GM12878 (cell line): ENCODE measurements at regions not wholly inside any gene's neighbourhood (a gene's known extent, or its start where the extent isn't known, plus 50 kb on each side); places are given as distances from the start of the nearest gene placed in this dataset.

Experiments used
- ATAC-seq: fragments of 200-7000 bp; cut with Tn5 transposase; 3 replicates; pipeline ENCODE4 v1.9.1; 2020; ENCODE audit warnings: mild to moderate bottlenecking, moderate library complexity
- BruUV-seq: library from RNA; stranded (reverse); fragments of 400-500 nt; replicated peaks from 2 replicates; lab custom pipeline; 2021; lab: Mats Ljungman, UMichigan
- CTCF ChIA-PET: fragments of 300-600 bp; sonication (Branson Sonifier 250); formaldehyde crosslinking; extraction: SDS; loops from one replicate; lab custom pipeline; 2021; ENCODE audit warnings: inconsistent platforms; lab: Yijun Ruan, JAX
- POLR2A ChIA-PET: fragments of 350-600 bp; formaldehyde crosslinking; extraction: SDS; loops from one replicate; lab custom pipeline; 2021; ENCODE audit warnings: inconsistent platforms; lab: Charles Lee
- RAD21 ChIA-PET: fragments of 300-600 bp; sonication (Branson Sonifier 250); formaldehyde crosslinking; loops from one replicate; lab custom pipeline; 2023; ENCODE audit warnings: antibody characterized with exemption; ENCODE audit not compliant: unreplicated experiment; lab: Charles Lee
- SMC1A ChIA-PET: fragments of 300-600 bp; sonication (Branson Sonifier 250); formaldehyde crosslinking; loops from one replicate; lab custom pipeline; 2023; ENCODE audit not compliant: unreplicated experiment, uncharacterized antibody; lab: Charles Lee
- DNase-seq: peaks from one replicate; pipeline ENCODE4 v3.0.0-alpha.2; 2011; ENCODE audit warnings: low read depth, low spot score
- FAIRE-seq: peaks from 3 replicates; lab custom pipeline; 2011; peaks lifted over from hg19 to GRCh38; lab: Jason Lieb, UNC
- H2AFZ ChIP-seq: 2 replicates; pipeline ENCODE4 v1.6.0; 2011; ENCODE audit warnings: low read depth, low read length, control low read depth; ENCODE audit not compliant: control insufficient read depth
- H3K27ac ChIP-seq: 2 replicates; pipeline ENCODE4 v1.5.1; 2011; ENCODE audit warnings: control low read depth; ENCODE audit not compliant: control insufficient read depth, insufficient read depth
- H3K27me3 ChIP-seq, 2 experiments: replicated peaks in 1 of 2; 2 replicates each; pipeline versions ENCODE4 v1.6.0 to v1.6.1; 2011; ENCODE audit warnings: low read length in 1 of 2; ENCODE audit not compliant: control insufficient read depth in 2 of 2, insufficient read depth in 2 of 2
- H3K36me3 ChIP-seq, 2 experiments: 2 replicates each; pipeline ENCODE4 v1.5.1; 2011; ENCODE audit warnings: low read length in 1 of 2; ENCODE audit not compliant: control insufficient read depth in 2 of 2, insufficient read depth in 2 of 2
- H3K4me1 ChIP-seq: 2 replicates; pipeline ENCODE4 v1.6.1; 2011; ENCODE audit warnings: mild to moderate bottlenecking, low read length, moderate library complexity, mixed read lengths; ENCODE audit not compliant: control insufficient read depth, insufficient read depth
- H3K4me2 ChIP-seq: 2 replicates; pipeline ENCODE4 v1.6.0; 2011; ENCODE audit warnings: control low read depth; ENCODE audit not compliant: control insufficient read depth, insufficient read depth
- H3K4me3 ChIP-seq: fragments of 200-600 bp; sonication (generic); 2 replicates; pipeline ENCODE4 v1.5.1; 2016
- H3K79me2 ChIP-seq: 2 replicates; pipeline ENCODE4 v1.6.0; 2011; ENCODE audit warnings: low read length; ENCODE audit not compliant: control insufficient read depth, insufficient read depth
- H3K9ac ChIP-seq: 2 replicates; pipeline ENCODE4 v1.8.0; 2011; ENCODE audit warnings: low read length, control low read depth, mixed read lengths; ENCODE audit not compliant: control insufficient read depth, insufficient read depth
- H3K9me3 ChIP-seq: replicated peaks from 3 replicates; pipeline ENCODE4 v1.5.1; 2011; ENCODE audit warnings: mild to moderate bottlenecking, low read length; ENCODE audit not compliant: control insufficient read depth, insufficient read depth
- H4K20me1 ChIP-seq: 2 replicates; pipeline ENCODE4 v1.6.0; 2011; ENCODE audit not compliant: control insufficient read depth, insufficient read depth
- ATF7 ChIP-seq: fragments of 450-650 bp; IDR thresholded peaks from 2 replicates; pipeline ENCODE4 v1.6.1; 2016; ENCODE audit warnings: low read depth, mild to moderate bottlenecking
- BHLHE40 ChIP-seq, 2 experiments: fragments of 450-650 bp in 1 of 2; IDR thresholded peaks; 2 replicates each; pipeline ENCODE4 v1.6.1; 2011 to 2017; ENCODE audit warnings: low read depth in 2 of 2, borderline replicate concordance in 1 of 2, improper control_type of control experiment in 1 of 2, low read length in 1 of 2, mild to moderate bottlenecking in 1 of 2
- FOXK2 ChIP-seq: fragments of 450-650 bp; IDR thresholded peaks from 2 replicates; pipeline ENCODE4 v1.6.1; 2017; ENCODE audit warnings: mild to moderate bottlenecking, moderate library complexity
- GATAD2B ChIP-seq: fragments of 450-650 bp; conservative IDR thresholded peaks from 2 replicates; pipeline ENCODE4 v1.6.1; 2017; ENCODE audit warnings: low read depth, mild to moderate bottlenecking, moderate library complexity
- HDGF ChIP-seq: fragments of 450-650 bp; IDR thresholded peaks from 2 replicates; pipeline ENCODE4 v1.6.1; 2016; ENCODE audit warnings: antibody characterized with exemption
- IRF4 ChIP-seq: IDR thresholded peaks from 2 replicates; pipeline ENCODE4 v1.6.1; 2011; ENCODE audit warnings: low read depth, low read length
- KLF5 ChIP-seq: fragments of 450-650 bp; IDR thresholded peaks from 2 replicates; pipeline ENCODE4 v1.6.1; 2014; ENCODE audit warnings: mild to moderate bottlenecking; ENCODE audit not compliant: partially characterized antibody
- MEF2A ChIP-seq: IDR thresholded peaks from 2 replicates; pipeline ENCODE4 v1.6.1; 2011; ENCODE audit warnings: low read depth, mild to moderate bottlenecking, low read length, moderate library complexity; ENCODE audit not compliant: insufficient read depth
- MTA3 ChIP-seq: IDR thresholded peaks from 2 replicates; pipeline ENCODE4 v1.6.1; 2012; ENCODE audit warnings: low read length, inconsistent platforms, borderline replicate concordance
- MXI1 ChIP-seq: fragments of 150-350 bp; IDR thresholded peaks from 2 replicates; pipeline ENCODE4 v1.6.1; 2011; ENCODE audit warnings: low read depth, mild to moderate bottlenecking, inconsistent platforms, low read length, improper control_type of control experiment
- MYC ChIP-seq: IDR thresholded peaks from 2 replicates; pipeline ENCODE4 v1.6.1; 2011; ENCODE audit warnings: mild to moderate bottlenecking, low read length, moderate library complexity, inconsistent platforms; ENCODE audit not compliant: insufficient read depth, insufficient replicate concordance, insufficient read length, severe bottlenecking
- NR2C2 ChIP-seq: IDR thresholded peaks from 2 replicates; pipeline ENCODE4 v1.6.1; 2011; ENCODE audit warnings: borderline replicate concordance, low read depth; ENCODE audit not compliant: control insufficient read depth, insufficient read length
- POU2F2 ChIP-seq: IDR thresholded peaks from 3 replicates; pipeline ENCODE4 v1.6.1; 2011; ENCODE audit warnings: low read depth, mild to moderate bottlenecking, low read length, borderline replicate concordance
- RELB ChIP-seq: fragments of 450-650 bp; IDR thresholded peaks from 2 replicates; pipeline ENCODE4 v1.6.1; 2017; ENCODE audit warnings: low read depth, mild to moderate bottlenecking, moderate library complexity
- SUZ12 ChIP-seq: fragments of 200-600 bp; sonication (generic); IDR thresholded peaks from one replicate; pipeline ENCODE4 v1.6.1; 2018; ENCODE audit warnings: antibody characterized with exemption, mild to moderate bottlenecking; ENCODE audit not compliant: unreplicated experiment
- TCF3 ChIP-seq: IDR thresholded peaks from 2 replicates; pipeline ENCODE4 v1.6.1; 2012; ENCODE audit warnings: low read depth, mild to moderate bottlenecking, low read length, borderline replicate concordance; ENCODE audit not compliant: insufficient read depth
- YY1 ChIP-seq: IDR thresholded peaks from 2 replicates; pipeline ENCODE4 v1.6.1; 2011; ENCODE audit warnings: low read depth, mild to moderate bottlenecking, low read length
- ZNF217 ChIP-seq: fragments of 450-650 bp; IDR thresholded peaks from 2 replicates; pipeline ENCODE4 v1.6.1; 2017; ENCODE audit warnings: antibody characterized with exemption, mild to moderate bottlenecking
- ZSCAN29 ChIP-seq: fragments of 450-650 bp; IDR thresholded peaks from 2 replicates; pipeline ENCODE4 v1.6.1; 2017; ENCODE audit warnings: mild to moderate bottlenecking, moderate library complexity
- WGBS: methylation state at CpG from one replicate; pipeline ENCODE4 v1.1.6; 2016; ENCODE audit warnings: low lambda C conversion rate; ENCODE audit not compliant: insufficient replicate concordance, insufficient coverage; ENCODE audit errors: missing lambda C conversion rate; 5-methylcytosine and 5-hydroxymethylcytosine counted together
- in situ Hi-C: fragments of 300-500 bp; cut with MboI; formaldehyde crosslinking; loops from 9 replicates; pipeline ENCODE4 v1.14.3; 2018; ENCODE audit warnings: mixed read lengths
- intact Hi-C: fragments of 100-400 bp; cut with micrococcal nuclease; formaldehyde crosslinking; loops from one replicate; pipeline ENCODE4 v1.14.2; 2022; ENCODE audit not compliant: unreplicated experiment
- TF ChIP-seq, protein P1 (sequence below): fragments of 450-650 bp; IDR thresholded peaks from 2 replicates; pipeline ENCODE4 v1.6.1; 2018; ENCODE audit warnings: mild to moderate bottlenecking, low read depth, moderate library complexity; ENCODE audit not compliant: partially characterized antibody
- TF ChIP-seq, protein P2 (sequence below): fragments of 450-650 bp; IDR thresholded peaks from 2 replicates; pipeline ENCODE4 v1.6.1; 2014; ENCODE audit warnings: mild to moderate bottlenecking

DNA sequence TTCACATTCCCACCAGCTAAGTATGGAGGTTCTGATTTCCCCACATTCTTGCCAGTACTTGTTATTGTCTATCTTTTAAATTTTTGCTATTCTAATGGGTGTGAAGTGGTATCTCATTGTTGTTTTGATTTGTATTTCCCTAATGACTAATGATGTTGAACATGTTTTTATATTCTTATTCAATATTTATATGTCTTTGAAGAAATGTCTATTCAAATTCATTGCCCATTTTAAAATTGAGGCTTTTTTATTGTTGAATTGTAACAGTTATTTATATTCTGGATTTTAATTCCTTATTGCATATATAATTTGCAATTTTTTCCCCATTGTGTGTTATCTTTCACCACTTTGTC is 255.3 kb downstream of the EDEM1 start (continued):
- TF ChIP-seq, protein P1, sequence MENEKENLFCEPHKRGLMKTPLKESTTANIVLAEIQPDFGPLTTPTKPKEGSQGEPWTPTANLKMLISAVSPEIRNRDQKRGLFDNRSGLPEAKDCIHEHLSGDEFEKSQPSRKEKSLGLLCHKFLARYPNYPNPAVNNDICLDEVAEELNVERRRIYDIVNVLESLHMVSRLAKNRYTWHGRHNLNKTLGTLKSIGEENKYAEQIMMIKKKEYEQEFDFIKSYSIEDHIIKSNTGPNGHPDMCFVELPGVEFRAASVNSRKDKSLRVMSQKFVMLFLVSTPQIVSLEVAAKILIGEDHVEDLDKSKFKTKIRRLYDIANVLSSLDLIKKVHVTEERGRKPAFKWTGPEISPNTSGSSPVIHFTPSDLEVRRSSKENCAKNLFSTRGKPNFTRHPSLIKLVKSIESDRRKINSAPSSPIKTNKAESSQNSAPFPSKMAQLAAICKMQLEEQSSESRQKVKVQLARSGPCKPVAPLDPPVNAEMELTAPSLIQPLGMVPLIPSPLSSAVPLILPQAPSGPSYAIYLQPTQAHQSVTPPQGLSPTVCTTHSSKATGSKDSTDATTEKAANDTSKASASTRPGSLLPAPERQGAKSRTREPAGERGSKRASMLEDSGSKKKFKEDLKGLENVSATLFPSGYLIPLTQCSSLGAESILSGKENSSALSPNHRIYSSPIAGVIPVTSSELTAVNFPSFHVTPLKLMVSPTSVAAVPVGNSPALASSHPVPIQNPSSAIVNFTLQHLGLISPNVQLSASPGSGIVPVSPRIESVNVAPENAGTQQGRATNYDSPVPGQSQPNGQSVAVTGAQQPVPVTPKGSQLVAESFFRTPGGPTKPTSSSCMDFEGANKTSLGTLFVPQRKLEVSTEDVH = no peak
- no peak for TF ChIP-seq ZNF217
- no peak for TF ChIP-seq MTA3
- no peak for TF ChIP-seq MXI1
- no peak for TF ChIP-seq ATF7
- TF ChIP-seq, protein P2, sequence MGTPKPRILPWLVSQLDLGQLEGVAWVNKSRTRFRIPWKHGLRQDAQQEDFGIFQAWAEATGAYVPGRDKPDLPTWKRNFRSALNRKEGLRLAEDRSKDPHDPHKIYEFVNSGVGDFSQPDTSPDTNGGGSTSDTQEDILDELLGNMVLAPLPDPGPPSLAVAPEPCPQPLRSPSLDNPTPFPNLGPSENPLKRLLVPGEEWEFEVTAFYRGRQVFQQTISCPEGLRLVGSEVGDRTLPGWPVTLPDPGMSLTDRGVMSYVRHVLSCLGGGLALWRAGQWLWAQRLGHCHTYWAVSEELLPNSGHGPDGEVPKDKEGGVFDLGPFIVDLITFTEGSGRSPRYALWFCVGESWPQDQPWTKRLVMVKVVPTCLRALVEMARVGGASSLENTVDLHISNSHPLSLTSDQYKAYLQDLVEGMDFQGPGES = no peak
- no peak for TF ChIP-seq NR2C2
- no peak for TF ChIP-seq IRF4

DNA sequence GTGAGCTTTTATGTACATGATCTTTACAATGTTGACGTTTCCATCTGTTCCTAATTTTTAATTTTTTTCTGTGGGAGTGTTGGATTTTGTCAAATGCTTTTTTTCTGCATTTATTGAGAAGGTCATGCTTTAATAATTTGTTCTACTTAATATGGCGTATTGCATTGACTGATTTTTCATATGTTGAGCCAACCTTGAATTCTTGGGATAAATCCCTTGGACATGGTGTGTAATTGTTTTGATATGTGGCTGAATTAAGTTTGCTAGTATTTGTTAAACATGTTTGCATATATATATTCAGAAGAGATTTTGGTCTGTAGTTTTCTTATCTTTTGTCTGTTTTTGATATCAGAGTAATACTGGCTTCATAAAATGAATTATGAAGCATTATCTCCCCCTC is 256.7 kb downstream of the EDEM1 start:
- intact Hi-C loops (no loop called here), in situ Hi-C loops (no loop called here)
- BruUV-seq = no TSS peak
- Histone ChIP-seq H3K27ac (no peak overlapping the region), H3K36me3 (no peaks in the 10 kb centered on the region), H3K9ac (no peak overlapping the region), H3K79me2 (no peaks in the 10 kb centered on the region), H4K20me1 (no peaks in the 10 kb centered on the region), H2AFZ (no peak overlapping the region), H3K9me3 (no peaks in the 10 kb centered on the region), H3K4me3 (no peak overlapping the region), H3K27me3 (no peaks in the 10 kb centered on the region), H3K4me2 (no peak overlapping the region), H3K4me1 (no peaks in the 10 kb centered on the region)
- DNase-seq (no peak), FAIRE-seq (no peak), ATAC-seq (no peak)
- 43% methylated on average over 2 of the region's 2 CpGs for WGBS
- RAD21 ChIA-PET = interaction anchor here (0.6 kb wide), 1 partner anchor 1750 kb away, joined by 3 read pairs; no protein-coding TSS in a partner anchor
- POLR2A ChIA-PET = no interaction called here
- SMC1A ChIA-PET = interaction anchor here (1.1 kb wide), 1 partner anchor 17 kb away, joined by 3 read pairs; no protein-coding TSS in a partner anchor
- CTCF ChIA-PET = no interaction called here
- TF ChIP-seq KLF5 (no peak), MEF2A (no peak), TCF3 (no peak), HDGF (no peak), POU2F2 (no peak), FOXK2 (no peak), BHLHE40 (IDR thresholded peaks at IDR 0.05; ENCODE audit: borderline replicate concordance in 1 of 2, low read depth in 2 of 2, low read length in 1 of 2) (no peak), GATAD2B (no peak), MYC (no peak), YY1 (no peak), ZSCAN29 (no peak), RELB (no peak), SUZ12 (no peak)
